ENCODE measurements at regions not wholly inside any gene's neighbourhood (a gene's known extent, or its start where the extent isn't known, plus 50 kb on each side); places are given as distances from the start of the nearest gene placed in this dataset.
A peak's percentile ranks its signal among the peaks of the same experiment; 100 is the strongest.

DNA sequence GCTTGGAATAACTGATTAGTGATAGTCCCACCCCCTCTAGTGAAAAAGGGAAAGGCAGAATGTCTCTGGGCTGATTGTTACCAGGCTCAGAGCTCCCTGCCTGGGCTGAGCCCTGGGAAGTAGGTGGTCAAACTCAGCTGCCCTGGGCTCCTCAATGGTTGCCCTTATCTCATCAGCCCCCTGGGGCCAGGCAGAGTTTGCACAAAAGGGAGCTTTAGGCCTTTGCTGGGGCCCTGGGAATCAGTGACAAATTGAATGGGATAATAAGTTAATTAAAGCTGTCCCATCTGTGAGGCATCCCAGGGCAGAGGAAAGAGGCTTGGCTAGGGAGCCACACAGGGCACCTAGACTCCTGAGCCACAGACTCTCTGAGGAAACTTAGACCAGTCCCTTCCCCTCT lies 89.0 kb downstream of the EFNB1 start:
- DNase-seq = no peak

DNA sequence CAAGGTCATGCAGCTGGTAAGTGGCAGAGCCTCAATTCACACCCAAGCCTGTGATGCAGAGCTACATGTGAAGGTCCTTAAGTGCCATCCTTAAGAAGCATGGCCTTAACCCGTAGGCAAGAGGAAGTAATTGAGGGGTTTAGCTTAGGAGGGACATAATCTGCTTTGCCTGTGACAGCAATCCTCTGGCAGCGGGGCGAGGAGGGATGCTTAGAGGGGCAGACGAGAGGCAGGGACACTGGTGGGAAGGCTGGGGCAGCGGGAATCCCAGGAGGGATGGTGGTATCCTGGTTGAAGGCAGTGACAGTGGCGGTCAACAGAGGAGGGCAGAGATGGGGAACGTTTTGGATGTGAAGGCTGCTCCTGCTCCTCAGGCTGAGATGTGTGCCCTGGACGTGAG lies 88.1 kb downstream of the EFNB1 start:
- no peak for DNase-seq

DNA sequence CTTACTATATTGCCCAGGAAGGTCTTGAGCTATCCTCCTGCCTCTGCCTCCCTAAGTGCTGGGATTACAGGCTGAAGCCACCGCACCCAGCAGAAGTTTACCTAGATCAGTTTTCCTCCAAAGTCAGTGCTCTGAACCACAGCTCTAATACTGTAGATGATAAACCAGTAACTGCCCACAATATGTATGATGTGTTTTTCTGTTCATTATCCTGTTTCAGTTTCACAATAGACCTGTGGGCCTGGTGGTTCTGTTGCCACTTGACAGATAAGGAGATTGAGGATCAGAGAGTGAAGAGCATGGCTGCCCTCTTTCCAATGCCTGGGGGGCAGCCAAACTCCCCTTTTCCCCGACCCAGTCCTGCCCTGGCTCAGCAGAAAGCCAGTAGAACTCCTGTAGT lies 87.0 kb downstream of the EFNB1 start:
- DNase-seq = no peak

DNA sequence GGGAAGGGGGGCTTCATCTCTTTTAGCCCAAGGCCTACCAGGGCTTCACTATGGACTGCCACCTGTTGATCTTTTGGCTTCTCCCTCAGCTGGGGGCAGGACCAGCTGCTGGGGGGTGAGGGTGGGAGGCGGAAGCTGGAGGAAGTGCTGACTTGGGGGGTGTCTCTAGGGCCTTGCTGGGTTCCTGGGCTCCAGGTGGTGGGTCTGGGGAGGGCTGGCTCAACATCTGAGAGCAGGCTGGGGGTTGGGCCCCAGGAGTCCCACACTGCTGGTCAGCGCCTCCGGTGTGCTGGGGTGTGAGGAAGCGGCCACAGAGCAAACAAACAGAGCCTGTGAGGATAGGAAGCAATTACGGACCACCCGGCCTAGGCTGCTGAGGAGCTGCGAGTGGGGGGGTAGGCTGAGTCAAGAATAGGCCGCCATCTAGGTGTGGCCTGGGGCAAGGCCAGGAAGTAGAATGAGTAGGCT lies 85.7 kb downstream of the EFNB1 start:
- DNase-seq = no peak

DNA sequence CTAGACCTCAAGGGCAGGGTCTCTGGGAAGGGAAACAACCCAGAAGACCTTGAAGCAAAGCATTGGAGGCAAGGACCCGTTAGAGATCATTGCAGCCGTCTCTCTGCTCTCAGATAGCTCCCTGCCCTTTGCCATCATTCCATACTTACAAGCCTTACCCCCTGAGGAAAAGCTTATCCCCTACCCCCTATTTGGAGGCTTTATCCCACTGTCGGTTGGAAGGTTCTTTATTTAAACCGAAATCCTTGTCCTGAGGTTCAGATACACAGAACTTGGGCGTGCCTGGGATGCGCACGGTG lies 84.4 kb downstream of the EFNB1 start:
- no peak for DNase-seq

DNA sequence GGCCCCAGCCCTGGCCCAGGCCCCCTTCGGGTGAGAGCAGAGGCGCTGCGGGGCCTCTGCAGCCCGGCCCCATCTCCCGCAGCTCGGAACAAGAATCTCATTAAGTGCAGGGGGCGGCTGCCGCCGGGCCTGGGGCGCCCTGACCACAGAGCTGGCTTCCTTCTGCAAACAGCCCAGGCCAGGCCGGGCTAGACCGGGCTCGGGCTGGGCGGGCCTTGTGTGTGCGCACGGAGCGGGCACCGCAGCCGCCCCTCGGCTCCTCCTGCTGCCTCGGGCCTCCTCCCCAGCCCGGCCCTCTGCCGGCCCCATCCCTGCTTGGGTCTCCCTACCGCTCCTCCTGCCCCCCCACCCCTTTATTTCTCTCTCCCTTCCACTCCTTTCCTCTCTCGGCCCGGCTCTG lies 83.3 kb downstream of the EFNB1 start:
- DNase-seq = peak; percentile 35

DNA sequence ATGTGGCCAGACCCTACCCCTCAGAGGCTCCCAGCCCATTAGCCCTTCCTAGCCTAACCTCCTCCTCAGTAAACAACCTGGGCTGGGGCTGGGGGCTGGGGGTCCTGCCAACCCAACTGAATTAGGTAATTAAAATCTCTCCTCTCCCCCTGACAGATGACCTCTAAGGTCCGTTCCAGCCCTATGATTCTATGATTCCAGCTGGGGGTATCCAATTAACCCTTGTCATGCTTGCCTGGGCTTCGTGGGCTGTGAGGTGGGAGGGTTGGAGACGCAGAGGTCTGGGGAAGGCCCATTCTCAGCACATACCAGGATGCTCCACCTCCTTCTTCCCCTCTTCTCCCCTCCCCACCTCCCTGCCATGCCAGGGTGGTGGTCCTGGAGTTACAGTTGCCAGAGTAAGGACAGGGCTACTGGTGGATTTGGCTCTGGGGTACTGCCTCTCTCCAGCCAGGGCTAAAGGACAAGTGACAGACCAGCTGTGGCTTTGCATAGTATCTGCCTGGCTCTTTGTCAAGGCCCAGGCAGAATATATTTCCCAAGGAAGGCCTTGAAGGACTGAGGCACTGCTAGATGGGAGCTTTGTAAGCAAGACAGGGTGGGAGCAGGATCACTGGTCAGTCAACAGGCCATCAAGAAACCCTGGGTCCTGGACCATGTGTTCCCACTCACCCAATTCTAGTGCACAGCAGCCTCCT lies 82.1 kb downstream of the EFNB1 start:
- DNase-seq = no peak

DNA sequence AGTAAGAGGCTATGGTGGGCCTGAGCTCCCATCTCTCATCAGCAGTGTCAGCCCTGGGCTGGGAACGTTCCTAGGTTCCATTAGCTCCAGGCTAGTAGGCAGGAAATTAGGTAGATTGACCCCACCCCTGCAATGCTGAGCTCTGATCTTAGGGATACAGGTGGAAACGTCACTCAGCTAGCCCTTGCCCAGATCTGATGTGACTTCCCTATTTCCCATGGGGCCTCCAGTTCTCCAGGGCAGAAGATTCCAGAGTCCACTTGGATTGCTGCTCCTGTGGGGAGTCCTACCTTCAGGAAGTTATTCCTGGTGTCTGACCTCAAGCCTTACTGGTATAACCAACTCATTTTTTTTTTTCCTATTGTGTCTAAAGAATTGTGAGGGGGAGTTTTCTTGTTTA lies 81.1 kb downstream of the EFNB1 start:
- DNase-seq = no peak

DNA sequence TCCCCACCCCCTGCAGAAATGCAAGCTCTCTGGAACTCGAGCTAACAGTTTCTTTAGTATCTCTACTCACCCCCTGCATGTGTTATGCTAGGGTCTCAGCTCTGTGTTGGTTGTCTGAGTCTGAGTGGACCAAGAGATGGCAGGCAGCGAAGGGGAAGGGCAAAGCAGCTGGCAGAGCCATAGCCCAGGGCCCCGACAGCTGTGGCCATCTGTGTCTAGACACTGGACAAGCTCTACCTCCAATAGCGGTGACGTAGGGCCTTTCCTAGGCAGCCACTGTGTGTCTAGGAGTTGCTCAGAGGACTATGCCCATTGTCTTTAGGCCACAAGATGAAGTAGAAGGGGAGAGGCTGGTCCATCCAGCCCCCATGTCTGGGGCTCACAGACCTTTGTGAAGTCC lies 79.2 kb downstream of the EFNB1 start:
- DNase-seq = no peak

DNA sequence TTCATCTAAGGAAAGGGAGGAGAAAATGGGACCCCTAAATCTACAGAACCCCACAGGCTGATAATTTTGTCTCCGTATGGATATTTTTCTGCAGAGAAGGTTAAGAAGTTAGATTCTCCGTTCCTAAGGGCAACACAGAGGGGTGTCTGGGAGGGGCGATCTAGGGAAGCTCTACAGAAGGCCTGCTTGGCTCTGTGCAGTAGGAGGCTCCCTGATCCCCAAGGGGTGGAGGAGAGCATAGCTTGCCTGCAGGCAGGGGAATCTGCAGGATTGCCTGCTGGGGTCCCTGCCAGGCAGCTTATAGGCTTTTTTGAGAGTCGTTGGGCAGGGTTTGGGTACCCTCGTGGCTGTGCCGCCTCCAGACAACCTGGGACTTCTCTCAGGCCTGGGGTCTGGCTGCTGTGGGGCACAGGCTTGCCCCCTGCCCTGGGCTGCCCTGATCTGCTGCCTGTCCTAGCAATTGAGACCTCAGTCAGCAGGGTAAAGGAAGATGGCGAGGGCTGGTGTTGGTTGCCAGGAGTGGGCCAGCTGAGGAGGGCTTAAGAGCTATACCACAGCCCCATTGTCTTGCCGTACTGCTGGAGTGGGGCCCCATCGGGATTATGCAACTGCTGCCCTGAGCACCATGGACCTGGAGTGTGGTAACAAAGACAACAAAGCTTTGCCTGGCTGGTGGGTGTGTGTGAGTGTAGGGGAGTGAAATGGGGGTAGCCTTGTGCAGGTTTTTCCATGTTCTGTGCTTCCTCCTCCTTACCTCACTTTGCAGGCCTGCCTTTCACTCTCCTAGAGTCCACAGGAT lies 74.1 kb downstream of the EFNB1 start:
- DNase-seq = no peak

DNA sequence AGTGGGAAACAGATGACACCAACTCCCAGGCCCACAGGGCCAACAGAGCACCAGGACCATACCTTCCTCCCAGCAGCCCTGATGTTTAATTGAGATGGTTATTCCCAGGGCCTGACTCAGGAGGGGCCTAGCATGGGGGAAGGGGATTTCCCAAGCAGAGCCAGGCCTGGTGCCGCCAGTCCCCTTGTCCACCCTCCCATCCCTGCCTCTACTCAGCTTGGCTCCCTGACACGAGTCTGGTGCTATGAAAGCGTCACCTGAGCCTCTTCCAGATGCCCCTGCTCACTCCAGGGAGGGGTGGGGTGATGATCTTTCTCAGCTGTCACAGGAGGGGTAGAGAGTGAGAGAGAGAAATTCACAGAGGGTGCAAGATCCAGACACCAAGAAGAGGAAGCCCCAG lies 72.7 kb downstream of the EFNB1 start:
- DNase-seq = no peak

DNA sequence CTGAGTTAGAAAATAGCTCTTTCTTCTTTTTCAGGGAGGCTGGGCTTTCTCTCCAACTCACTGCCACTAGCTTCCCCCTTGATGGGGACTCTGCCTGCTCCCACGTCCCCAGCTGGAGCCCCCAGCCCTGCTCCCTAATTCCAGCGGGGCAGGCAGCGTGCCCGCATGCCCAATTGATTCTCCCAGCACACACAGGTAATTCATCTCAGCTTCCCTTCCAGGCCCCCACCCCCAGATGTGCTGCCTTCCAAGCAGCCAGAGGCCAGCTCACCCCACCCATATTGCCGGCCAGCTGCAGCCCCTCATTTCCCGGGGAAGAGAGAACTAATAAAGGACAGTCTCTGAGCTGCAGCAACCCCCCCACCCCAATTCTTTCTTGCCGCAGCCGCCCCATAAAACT lies 69.8 kb downstream of the EFNB1 start:
- DNase-seq = no peak

DNA sequence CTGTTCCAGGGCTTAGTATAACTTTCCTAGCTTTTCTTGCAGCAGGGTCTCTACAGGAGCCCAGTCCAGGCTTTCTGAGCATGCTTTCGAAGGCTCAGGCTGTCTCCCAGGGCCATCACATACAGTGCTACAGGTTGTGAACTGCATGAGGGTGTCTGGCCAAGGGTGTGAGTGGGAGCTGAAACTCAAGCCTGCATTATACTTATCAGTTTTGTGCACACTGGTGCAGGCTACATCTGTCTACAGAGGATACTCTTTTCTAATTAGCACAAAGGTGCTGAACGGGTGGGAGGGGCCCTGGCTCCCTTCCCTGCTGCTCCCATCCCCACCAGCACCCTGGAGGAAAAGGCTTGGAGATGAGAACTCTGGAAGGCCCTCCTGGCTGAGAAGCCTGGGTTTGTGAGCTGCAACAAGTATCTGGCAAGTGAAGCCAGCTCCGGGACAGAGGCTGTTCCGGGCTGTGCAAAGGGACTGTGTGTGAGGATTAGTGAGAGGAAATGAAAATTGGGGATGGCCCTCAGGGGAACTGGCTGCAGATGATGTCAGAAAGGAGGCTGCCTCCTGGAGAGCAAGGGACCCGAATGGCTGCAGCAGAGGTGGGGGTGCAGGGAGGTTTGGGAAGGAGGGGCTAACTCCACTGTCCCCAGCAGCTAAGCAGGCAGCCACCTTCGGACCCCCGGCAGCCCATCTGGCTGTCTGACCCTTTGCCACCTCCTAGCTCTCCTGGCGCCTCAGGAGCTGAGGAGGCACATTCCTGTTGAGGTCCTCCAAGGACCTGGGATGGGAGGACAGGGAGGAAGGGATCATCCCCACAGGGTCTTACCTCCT lies 68.5 kb downstream of the EFNB1 start:
- DNase-seq = no peak

DNA sequence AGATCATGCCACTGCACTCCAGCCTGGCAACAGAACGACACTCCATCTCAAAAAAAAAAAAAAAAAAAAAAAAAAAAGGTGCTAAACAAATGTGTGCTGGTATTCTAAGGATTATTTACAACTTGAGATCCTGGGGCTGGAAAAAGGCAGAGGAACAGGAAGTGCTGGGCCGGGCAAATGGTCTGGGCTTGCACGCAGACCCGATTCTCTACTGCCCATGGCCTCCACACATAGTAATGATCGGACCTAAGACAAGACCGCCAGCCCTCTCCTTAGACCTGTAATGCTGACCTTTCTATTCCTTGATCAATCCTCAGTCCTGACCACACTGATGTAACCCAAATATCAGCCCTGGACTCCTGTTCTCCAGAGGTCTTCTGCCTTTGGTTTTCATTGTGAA lies 67.8 kb downstream of the EFNB1 start:
- no peak for DNase-seq

DNA sequence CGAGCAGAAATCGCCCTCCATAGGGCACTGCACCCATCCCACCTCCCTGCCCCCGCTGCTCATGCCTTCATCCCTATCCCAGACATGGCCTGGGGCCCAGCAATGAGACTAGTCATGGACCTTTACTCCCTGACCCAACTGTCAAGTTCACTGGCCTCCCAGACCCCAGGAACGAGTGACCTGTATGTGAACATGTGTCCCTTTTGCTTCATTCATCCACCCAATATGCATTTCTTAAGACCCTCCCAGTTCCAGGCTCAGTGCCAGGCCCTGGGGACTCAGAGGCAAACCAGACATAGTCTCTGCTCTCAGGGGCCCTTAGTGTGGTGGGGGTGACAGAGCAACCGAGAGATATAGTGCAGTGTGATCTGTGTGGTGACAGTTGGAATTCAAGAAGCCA lies 67.0 kb downstream of the EFNB1 start:
- DNase-seq = no peak

DNA sequence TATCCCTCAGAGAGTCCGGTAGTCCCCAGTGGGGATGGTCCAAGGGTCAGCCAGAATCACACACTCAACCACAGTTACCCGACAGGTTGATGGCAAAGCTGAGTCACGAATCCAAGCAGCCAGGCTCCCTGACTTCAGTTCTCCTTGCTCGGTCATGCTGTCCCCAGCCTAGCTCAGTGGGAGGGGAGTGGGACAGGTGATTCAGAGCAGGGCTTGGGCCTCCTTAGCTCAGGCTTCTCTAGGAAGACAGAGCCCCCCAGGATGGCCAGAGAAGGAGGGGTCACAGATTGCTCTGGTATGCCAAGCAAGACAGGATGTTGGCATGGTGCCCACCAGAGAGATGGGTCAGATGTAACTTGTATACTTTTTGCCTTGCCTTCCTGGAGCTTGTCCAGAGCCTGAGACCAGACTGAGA lies 66.5 kb downstream of the EFNB1 start:
- DNase-seq = peak; percentile 23

DNA sequence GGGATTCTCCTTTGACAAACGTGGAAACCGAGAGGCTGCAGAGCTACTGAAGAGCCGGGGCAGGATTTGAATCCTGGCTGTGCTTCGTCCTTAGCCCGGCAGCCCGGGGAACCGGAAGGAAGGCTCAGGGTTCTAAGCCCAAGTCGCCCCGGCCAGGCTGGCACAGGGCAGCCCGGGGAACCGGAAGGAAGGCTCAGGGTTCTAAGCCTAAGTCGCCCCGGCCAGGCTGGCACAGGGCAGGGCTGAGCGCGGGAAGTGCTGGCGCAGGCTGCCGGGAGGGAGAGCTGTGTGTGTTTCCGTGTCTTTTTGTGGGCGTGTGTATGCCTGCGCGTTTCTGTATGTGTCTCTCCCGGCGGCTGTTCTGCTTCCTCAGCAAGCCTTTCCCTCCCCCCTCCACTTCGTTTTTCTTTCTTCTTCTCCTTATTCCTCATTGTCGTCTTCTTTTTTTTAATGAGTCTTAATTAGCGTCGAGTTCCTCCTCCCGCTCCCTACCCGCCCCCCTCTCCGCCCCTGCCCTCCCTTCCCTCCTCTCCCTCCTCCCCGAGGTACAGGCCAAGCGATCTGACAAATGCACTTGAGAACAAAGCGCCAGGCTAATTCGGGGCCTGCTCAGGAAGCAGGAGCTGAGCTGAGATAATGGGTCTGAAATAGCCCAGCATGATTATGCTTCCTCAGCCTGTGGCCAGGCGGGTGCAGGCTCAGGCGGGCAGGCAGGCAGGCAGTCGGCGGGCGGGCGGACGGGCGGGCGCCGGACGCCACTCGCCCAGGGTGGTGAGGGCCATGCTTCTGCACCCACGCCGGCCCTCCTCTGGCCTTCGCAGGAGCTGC lies 65.9 kb downstream of the EFNB1 start:
- peak; percentile 23 for DNase-seq

DNA sequence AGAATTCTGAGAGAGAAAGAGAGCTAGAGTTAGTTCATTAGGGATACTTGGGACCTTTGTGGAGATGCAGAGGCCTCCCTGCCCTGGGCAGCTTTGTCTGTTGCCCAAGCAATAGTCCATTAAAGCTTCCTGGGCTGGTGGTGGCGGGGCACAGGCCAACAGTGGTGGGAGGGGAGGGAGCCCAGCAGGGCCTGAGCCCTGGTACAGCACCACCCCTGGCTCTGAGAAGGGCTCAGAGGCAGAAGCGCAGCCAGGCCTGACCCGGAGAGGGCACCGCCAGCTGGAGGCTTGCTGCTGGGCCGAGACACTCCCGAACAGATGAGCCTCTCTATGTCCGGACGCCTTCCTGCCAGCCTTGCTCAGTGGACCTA lies 65.3 kb downstream of the EFNB1 start:
- no peak for DNase-seq

DNA sequence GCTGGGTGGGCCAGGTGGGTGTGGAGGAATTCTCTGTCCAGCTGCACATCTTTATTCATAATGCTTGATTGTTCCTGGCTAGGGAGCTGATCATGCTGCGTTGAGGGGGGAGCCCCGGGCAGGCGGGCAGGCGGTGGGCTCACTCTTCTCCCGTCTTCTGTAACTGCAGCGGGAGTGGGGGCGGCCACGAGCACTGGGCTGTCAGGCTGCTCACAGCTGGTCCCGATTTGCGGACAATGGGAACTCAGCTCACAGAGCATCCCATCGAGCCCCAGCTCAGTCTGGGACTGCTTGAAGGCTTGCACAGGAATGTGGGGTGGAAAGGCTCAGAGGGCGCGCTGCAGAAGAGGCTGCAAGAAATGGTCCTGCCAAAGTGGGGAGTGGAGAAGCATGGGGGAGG lies 63.8 kb downstream of the EFNB1 start:
- DNase-seq = no peak

DNA sequence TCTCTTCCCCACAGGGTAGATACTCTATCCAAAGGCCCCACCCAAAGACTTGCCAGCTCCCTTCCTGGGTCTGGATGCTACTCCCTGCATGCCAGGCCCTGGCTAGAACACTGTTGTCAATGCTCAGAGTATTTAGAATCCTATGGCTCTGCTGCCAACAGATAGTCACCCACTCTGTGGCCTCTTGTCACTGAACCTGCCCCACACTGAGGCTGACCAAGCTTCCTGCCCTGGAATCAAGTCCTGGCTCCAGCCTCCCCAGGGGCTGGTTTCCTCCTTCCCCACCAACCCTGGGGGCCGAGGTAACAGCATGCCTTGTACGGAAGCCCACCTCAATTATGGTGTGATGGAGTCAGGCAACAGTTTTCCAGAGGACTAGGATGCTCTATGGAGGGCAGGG lies 63.3 kb downstream of the EFNB1 start:
- DNase-seq = no peak

Data from fibroblast of skin of right quadriceps (primary cell).